OCI-LY7 (cell line): ENCODE measurements at regions not wholly inside any gene's neighbourhood (a gene's known extent, or its start where the extent isn't known, plus 50 kb on each side); places are given as distances from the start of the nearest gene placed in this dataset.

Experiments used
- BruUV-seq: library from RNA; stranded (reverse); fragments of 400-500 nt; replicated peaks from 2 replicates; lab custom pipeline; 2021; lab: Mats Ljungman, UMichigan
- CTCF ChIA-PET: fragments of 300-600 bp; sonication (Branson Sonifier 250); formaldehyde crosslinking; loops from one replicate; lab custom pipeline; 2022; ENCODE audit warnings: antibody characterized with exemption; ENCODE audit not compliant: unreplicated experiment; lab: Charles Lee
- POLR2A ChIA-PET: fragments of 300-600 bp; sonication (Branson Sonifier 250); formaldehyde crosslinking; loops from one replicate; lab custom pipeline; 2022; ENCODE audit warnings: antibody characterized with exemption; lab: Charles Lee
- DNase-seq: peaks from one replicate; pipeline ENCODE4 v3.0.0-alpha.2; 2015; ENCODE audit warnings: low spot score
- H2AFZ ChIP-seq: fragments of 200-600 bp; sonication (generic), shearing (Covaris generic); 2 replicates; pipeline ENCODE4 v1.6.1; 2014; ENCODE audit warnings: mild to moderate bottlenecking, antibody characterized with exemption, low read length, moderate library complexity
- H3K27ac ChIP-seq: fragments of 200-600 bp; sonication (generic); 2 replicates; pipeline ENCODE4 v1.5.1; 2014; ENCODE audit warnings: mixed run types, low read depth, mild to moderate bottlenecking, moderate library complexity, low read length, inconsistent platforms; ENCODE audit not compliant: poor library complexity, severe bottlenecking
- H3K36me3 ChIP-seq: fragments of 200-600 bp; sonication (generic); 2 replicates; pipeline ENCODE4 v1.6.1; 2014; ENCODE audit warnings: mild to moderate bottlenecking, antibody characterized with exemption, low read length, moderate library complexity, mixed read lengths; ENCODE audit not compliant: insufficient read depth
- H3K4me1 ChIP-seq: fragments of 200-600 bp; sonication (generic); 2 replicates; pipeline ENCODE4 v1.5.1; 2014; ENCODE audit warnings: mild to moderate bottlenecking, low read length; ENCODE audit not compliant: insufficient read depth, poor library complexity, severe bottlenecking
- H3K4me2 ChIP-seq: fragments of 200-600 bp; sonication (generic); 2 replicates; pipeline ENCODE4 v1.6.1; 2014; ENCODE audit warnings: mild to moderate bottlenecking, low read length
- H3K4me3 ChIP-seq: fragments of 200-600 bp; sonication (generic); 2 replicates; pipeline ENCODE4 v1.5.1; 2014; ENCODE audit warnings: mild to moderate bottlenecking, low read depth, low read length; ENCODE audit not compliant: poor library complexity, severe bottlenecking
- H3K79me2 ChIP-seq: fragments of 200-600 bp; sonication (generic); 2 replicates; pipeline ENCODE4 v1.6.1; 2016; ENCODE audit warnings: low read depth, mild to moderate bottlenecking, low read length, moderate library complexity, mixed read lengths; ENCODE audit not compliant: insufficient read depth
- H3K9me2 ChIP-seq: fragments of 200-600 bp; sonication (generic); 2 replicates; pipeline ENCODE4 v1.6.1; 2016; ENCODE audit warnings: mild to moderate bottlenecking, low read length, mixed read lengths; ENCODE audit not compliant: insufficient read depth
- H3K9me3 ChIP-seq: fragments of 200-600 bp; sonication (generic); 2 replicates; pipeline ENCODE4 v1.6.1; 2014; ENCODE audit warnings: mild to moderate bottlenecking, mixed run types, low read length, mixed read lengths
- H4K20me1 ChIP-seq: fragments of 200-600 bp; sonication (generic); 2 replicates; pipeline ENCODE4 v1.6.1; 2014; ENCODE audit warnings: mild to moderate bottlenecking, antibody characterized with exemption, low read length, moderate library complexity, mixed read lengths; ENCODE audit not compliant: insufficient read depth
- EZH2phosphoT487 ChIP-seq: fragments of 200-600 bp; sonication (generic); IDR thresholded peaks from 2 replicates; pipeline ENCODE4 v1.6.1; 2018; ENCODE audit warnings: low read depth, borderline replicate concordance, mild to moderate bottlenecking, mixed run types, antibody characterized with exemption, low read length, moderate library complexity, mixed read lengths
- intact Hi-C: fragments of 100-400 bp; cut with micrococcal nuclease; formaldehyde crosslinking; loops from one replicate; pipeline ENCODE4 v1.10.0; 2022; ENCODE audit not compliant: unreplicated experiment
- TF ChIP-seq, protein P1 (sequence below): fragments of 200-600 bp; sonication (generic); conservative IDR thresholded peaks from 2 replicates; pipeline ENCODE4 v1.5.1; 2014; ENCODE audit warnings: mild to moderate bottlenecking, antibody characterized with exemption, low read length, moderate library complexity, mixed read lengths

DNA sequence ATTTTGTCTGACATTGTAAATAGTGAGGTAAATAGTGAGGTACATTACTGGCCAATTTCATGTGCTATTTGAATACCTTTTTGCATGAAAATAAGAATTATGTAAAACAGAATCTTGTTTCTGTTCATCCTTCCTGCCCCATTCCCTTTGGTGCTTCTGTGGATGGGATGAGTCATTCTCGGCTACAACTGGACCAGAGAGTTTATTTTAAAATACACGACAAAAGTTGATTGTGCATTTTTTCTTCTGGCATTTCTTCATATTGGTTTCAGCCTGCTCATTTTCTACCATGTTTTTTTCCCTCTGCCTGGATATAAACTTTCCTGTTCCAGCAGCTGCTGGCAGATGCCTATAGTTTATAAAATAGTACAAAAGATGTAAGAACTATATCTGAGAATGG lies 107.5 kb downstream of the CYSLTR2 start:
- POLR2A ChIA-PET = no interaction called here
- Histone ChIP-seq H4K20me1 (no peaks in the 10 kb centered on the region), H3K36me3 (no peaks in the 10 kb centered on the region), H2AFZ (no peak overlapping the region), H3K9me3 (peaks cover 12% of the 10 kb centered on the region), H3K4me1 (no peaks in the 10 kb centered on the region), H3K27ac (no peak overlapping the region), H3K4me3 (no peak overlapping the region), H3K9me2 (no peaks in the 10 kb centered on the region), H3K79me2 (no peaks in the 10 kb centered on the region), H3K4me2 (no peak overlapping the region)
- intact Hi-C loops = no loop called here
- no peak for DNase-seq
- TF ChIP-seq EZH2phosphoT487 = no peak
- TF ChIP-seq, protein P1, sequence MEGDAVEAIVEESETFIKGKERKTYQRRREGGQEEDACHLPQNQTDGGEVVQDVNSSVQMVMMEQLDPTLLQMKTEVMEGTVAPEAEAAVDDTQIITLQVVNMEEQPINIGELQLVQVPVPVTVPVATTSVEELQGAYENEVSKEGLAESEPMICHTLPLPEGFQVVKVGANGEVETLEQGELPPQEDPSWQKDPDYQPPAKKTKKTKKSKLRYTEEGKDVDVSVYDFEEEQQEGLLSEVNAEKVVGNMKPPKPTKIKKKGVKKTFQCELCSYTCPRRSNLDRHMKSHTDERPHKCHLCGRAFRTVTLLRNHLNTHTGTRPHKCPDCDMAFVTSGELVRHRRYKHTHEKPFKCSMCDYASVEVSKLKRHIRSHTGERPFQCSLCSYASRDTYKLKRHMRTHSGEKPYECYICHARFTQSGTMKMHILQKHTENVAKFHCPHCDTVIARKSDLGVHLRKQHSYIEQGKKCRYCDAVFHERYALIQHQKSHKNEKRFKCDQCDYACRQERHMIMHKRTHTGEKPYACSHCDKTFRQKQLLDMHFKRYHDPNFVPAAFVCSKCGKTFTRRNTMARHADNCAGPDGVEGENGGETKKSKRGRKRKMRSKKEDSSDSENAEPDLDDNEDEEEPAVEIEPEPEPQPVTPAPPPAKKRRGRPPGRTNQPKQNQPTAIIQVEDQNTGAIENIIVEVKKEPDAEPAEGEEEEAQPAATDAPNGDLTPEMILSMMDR = no peak
- no TSS peak for BruUV-seq
- CTCF ChIA-PET = no interaction called here

- Histone ChIP-seq H3K36me3 (no peaks in the 10 kb centered on the region), H3K27ac (no peak overlapping the region), H3K9me3 (peaks cover 12% of the 10 kb centered on the region), H2AFZ (peak overlapping the region; percentile 34; the same call in 1 of the 2 replicates), H3K9me2 (no peaks in the 10 kb centered on the region), H3K4me1 (no peaks in the 10 kb centered on the region), H3K4me3 (no peak overlapping the region), H3K79me2 (no peaks in the 10 kb centered on the region), H3K4me2 (no peak overlapping the region), H4K20me1 (no peaks in the 10 kb centered on the region)
- intact Hi-C loops = loop anchor here (1.0 to 2.0 kb wide), 3 partner anchors 174 to 642 kb away; no protein-coding TSS in a partner anchor
- ChIA-PET POLR2A (interaction anchor here (1.5 kb wide), 1 partner anchor 172 kb away, joined by 6 read pairs; no protein-coding TSS in a partner anchor), CTCF (interaction anchor here (0.6 to 1.1 kb wide), 4 partner anchors 20 to 243 kb away, joined by 3 to 4 read pairs (median 3); no protein-coding TSS in a partner anchor)
- no TSS peak for BruUV-seq
- DNase-seq = peak; percentile 89
- TF ChIP-seq, protein P1 = peak; percentile 100
- TF ChIP-seq EZH2phosphoT487 = no peak
Observed at GRCh38 chr13:48769107-48769704, 115.5 kb downstream of the CYSLTR2 start.

DNA sequence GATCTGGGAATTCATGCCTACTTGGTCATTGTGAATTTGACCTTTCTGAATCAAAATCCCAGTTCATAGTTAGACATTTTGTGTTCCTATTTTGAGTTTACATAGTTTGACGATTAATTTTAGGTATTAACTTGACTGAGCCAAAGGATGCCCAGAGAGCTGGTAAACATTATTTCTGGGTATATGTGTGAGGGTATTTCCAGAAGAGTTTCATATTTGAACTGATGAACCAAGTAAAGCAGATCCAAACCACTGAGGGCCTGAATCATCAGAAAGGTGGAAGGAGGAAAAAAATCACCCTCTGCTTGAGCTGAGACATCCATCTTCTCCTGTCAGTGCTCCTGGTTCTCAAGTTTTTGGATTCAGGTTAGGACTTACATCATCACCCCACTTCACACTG lies 116.6 kb downstream of the CYSLTR2 start:
- DNase-seq = no peak
- ChIA-PET POLR2A (no interaction called here), CTCF (no interaction called here)
- peaks cover 7% of the 10 kb centered on the region for H3K9me3 ChIP-seq
- TF ChIP-seq, protein P1 = no peak
- no peak for TF ChIP-seq EZH2phosphoT487
- H3K4me2 ChIP-seq = no peak overlapping the region
- H3K4me1 ChIP-seq = no peaks in the 10 kb centered on the region
- H2AFZ ChIP-seq = no peak overlapping the region
- no peaks in the 10 kb centered on the region for H3K9me2 ChIP-seq
- intact Hi-C loops = no loop called here
- no TSS peak for BruUV-seq
- no peak overlapping the region for H3K4me3 ChIP-seq
- no peaks in the 10 kb centered on the region for H3K79me2 ChIP-seq
- H3K36me3 ChIP-seq = no peaks in the 10 kb centered on the region
- H3K27ac ChIP-seq = no peak overlapping the region
- no peaks in the 10 kb centered on the region for H4K20me1 ChIP-seq
